HG03280 (cell line): ENCODE measurements at regions not wholly inside any gene's neighbourhood (a gene's known extent, or its start where the extent isn't known, plus 50 kb on each side); places are given as distances from the start of the nearest gene placed in this dataset.

ENCODE experiments used
- ATAC-seq: cut with Tn5 transposase; IDR thresholded peaks from one replicate; pipeline ENCODE4 v1.9.1; 2021; ENCODE audit warnings: mild to moderate bottlenecking, moderate library complexity; ENCODE audit not compliant: unreplicated experiment

GRCh38 chr2:6326958-6327357 lies 538.7 kb downstream of the CMPK2 start:
- no peak for ATAC-seq

- no peak for ATAC-seq
Observed at GRCh38 chr2:6336752-6337471, 528.8 kb downstream of the CMPK2 start.

- no peak for ATAC-seq
Observed at GRCh38 chr2:6337472-6337820, 528.3 kb downstream of the CMPK2 start.

DNA sequence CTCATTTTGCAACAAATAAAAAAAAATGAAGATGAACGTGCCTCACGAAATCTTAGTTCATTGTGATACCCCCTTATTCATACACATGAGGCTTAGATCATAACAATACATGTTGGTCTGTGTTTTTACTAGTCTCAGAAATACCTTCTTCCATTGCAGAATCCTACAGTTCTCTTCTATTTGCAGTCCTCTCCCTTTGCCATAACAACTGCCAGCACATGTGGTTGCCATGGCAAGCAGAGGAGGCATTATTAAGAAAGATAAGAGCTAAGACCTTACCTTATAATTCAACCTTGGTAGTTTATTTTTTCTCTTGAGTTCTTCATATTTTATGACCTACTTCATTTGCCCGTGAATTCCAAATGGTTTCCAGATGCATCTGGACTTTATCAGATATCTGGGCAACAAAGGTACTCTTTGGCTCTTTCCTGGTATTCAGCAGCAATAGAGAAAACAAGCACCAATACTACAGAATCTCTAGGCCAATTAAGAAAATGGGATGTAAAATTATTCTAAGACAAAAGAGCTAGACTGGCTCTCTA lies 524.0 kb downstream of the CMPK2 start:
- no peak for ATAC-seq

DNA sequence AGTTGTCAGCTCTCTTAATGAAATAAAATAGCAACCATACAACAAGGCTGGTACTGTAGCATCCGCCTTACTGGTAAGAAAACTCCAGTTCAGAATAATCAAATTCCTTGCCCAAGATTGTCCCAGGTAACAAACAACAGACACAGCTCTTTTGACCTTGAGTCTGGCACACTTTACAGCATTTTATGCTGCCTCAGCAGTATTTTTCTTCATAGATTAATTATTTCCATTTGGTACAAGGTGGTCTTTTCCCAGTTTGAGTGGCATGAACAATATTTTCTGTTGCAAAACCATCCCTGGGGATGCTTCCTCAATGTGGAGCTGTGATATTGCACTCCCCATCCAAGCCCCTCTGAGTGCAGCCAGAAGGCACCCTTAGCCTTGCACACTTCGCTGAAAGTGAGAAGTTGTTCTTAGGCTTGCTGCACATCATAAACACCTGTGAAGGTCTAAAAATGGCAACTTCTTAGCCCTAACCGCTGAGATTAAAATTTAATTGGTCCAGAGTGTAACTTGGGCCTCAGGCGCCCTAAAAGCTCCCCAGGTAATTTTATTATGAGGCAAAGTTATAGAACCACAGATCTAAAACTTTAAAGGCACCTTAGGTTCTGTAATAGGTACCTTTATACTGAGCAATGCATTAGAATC lies 523.3 kb downstream of the CMPK2 start:
- no peak for ATAC-seq

- no peak for ATAC-seq
Observed at GRCh38 chr2:6343076-6343475, 522.6 kb downstream of the CMPK2 start.

- ATAC-seq, result peak; percentile 72
Observed at GRCh38 chr2:6352247-6352646, 513.5 kb downstream of the CMPK2 start.

- no peak for ATAC-seq
Observed at GRCh38 chr2:6352906-6353515, 512.7 kb downstream of the CMPK2 start.

GRCh38 chr2:6353669-6354068 lies 512.0 kb downstream of the CMPK2 start:
- ATAC-seq, result no peak

DNA sequence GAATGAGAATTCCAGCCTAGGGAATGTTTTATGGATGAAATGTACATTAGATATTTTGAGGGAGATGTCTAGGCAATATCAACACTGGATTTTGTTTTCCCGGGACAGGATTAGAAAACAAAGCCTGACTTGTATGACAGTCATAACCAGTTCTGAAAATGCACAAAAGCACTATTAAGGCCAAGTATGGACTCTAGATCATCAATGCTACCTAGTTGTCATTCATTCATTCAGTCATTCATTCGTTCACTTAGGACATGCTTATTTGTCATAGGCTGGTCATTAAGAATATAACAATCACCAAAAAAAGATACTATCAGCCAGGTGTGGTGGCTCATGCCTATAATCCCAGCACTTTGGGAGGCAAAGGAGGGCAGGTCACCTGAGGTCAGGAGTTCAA lies 511.2 kb downstream of the CMPK2 start:
- no peak for ATAC-seq

GRCh38 chr2:6355886-6356761 lies 509.6 kb downstream of the CMPK2 start:
- no peak for ATAC-seq

DNA sequence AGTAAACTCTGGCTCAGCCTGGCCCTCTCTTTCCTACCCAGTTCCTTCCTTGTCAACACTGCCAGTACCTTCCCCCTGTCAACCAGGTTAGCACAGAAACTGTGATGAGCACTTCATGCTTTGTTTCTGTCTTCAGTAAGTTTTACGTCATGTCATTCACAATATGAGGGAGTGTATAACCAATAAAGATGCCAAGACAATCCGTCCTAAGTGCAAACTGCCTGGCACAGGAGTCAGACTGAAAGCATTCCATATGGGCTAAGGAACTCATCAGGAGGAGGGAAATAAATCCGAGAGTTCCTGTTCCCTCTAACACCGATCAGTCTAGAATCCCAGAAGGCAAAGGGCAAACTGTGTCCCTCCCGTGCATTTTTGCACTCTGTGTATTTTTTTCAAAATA lies 507.2 kb downstream of the CMPK2 start:
- no peak for ATAC-seq

DNA sequence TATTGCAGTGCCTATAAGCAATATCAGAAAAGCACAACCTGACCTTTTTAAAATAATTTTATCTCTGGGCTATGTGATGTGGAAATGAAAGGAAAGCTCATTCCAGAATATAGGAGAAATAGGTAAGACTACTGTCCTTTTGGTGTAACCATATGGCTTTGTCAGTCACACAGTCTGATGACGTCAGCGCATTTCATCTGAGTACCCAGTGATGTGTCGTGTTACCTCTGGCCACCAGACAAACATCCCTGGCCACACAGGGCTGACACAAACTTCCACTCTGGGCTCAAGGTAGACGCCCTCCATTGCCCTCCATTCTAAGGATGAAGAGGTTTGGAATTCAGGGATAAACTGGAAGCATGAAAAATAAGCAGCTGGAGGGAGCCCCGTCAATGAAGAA lies 506.7 kb downstream of the CMPK2 start:
- no peak for ATAC-seq

DNA sequence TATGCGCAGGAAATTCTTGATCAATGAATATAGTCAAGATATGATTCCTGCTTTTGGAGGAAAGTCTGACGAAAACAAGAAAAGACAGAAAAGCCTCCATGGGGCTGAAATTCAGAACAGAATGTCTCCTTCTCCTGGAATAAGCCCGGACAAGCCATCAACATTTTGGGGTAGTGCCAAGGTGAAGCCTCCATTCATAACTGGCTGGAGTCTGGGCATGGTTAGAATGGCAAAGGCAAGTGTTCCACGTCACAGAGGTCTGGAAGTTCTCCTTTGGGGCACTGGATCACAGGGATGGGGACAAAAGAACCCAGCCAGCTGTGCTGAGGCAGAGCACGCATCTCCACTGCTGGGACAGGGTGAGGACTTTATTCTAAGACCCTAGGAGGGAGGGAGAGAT lies 505.7 kb downstream of the CMPK2 start:
- no peak for ATAC-seq

- no peak for ATAC-seq
Observed at GRCh38 chr2:6362671-6363450, 502.8 kb downstream of the CMPK2 start.

DNA sequence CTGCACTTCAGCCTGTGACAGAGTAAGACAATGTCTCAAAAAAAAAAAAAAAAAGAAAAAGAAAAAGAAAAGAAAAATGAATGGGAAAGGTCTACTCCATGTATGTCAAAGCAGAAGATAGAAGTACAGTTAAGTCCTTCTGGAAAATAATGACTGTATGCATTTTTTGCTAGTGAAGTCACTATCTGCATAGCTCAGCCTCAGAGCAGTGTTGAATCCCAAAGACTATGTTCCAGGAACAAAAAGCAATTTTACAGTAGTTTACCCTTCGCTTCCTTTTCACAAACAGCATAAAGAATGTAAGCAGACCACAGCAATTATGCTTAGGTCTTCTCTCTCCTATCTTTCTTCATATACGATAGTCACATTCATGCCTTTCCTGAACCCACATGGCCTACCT lies 497.4 kb downstream of the CMPK2 start:
- ATAC-seq, result no peak

DNA sequence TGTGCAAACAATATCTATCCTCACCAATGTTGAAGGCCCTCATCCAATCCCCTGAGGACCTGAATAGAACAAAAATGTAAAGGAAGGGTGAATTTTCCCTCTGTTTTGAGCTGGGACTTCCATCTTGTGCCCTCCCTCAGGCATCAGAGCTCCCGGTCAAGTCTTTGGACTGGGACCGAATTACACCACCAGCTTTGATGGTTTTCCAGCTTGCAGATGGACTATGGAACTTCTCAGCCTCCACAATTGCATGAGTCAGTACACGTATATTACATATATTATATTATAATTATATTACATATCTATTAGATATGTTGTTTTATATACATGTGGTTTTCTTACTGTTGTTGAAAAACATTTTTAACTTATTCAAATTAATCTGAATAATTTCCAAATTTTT lies 496.4 kb downstream of the CMPK2 start:
- no peak for ATAC-seq

DNA sequence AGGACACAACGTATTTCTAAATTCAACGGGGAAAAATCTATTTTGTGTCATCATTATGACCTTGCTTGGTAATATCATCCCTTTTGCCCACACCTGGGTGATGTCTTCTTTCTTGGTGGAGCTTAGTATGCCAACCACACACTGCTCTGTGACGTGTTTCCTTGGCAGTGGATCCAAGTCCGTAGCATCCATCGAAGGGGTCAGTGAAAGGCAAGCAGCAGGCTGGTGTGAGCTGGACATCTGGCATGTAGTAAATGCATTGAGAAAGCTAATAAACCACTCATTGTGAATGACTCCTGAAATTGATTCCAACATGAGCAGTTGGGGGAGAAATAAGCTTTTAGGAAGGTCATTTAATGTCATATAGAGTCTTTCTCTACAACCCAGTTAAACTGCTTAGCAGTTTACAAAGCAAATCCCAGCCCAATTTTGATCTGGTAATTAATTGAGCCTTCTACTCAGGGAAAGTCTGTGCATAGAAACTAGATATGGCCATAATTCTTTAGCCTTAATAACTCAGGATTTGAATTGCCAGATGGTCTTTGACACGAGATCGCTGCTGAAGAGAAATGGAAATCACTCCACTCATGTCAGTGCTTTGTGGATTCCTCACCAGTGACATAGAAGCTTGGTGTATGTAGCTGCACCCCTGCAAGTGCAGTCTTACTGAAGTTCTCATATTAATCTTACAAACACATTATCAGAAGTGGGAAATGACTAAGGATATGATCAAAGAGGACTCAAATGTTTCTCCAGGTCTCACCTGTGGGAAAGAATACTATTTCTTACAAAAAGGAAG lies 494.8 kb downstream of the CMPK2 start:
- no peak for ATAC-seq

DNA sequence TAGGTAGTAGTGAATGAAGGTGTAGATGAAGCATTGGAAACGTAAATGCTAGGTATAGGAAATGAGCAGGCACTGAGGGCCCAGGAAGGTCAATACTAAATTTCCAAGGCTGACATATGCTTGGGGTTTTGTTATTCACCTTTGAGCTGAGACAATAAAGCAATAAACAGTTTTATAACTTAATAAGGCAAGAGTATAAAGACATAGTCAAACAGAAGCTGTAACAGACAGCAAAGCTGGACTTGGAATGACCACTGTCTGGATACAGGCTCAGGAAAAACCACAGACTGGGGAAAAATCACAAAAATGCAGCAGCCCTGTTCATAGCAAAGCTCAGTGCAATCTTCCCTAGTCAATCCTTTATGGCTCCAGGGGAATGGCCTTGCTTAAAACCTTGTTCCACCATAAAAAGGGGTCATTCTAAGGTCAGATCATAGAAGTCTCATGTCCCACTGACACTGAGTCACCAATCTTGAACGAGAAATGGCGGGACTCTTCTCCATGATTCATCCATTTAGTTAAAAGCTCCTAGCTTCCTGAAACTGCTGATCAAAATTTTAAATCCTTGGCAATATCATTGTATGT lies 493.3 kb downstream of the CMPK2 start:
- no peak for ATAC-seq
